Transverse colon (tissue), 4 donors: ENCODE measurements at regions not wholly inside any gene's neighbourhood (a gene's known extent, or its start where the extent isn't known, plus 50 kb on each side); places are given as distances from the start of the nearest gene placed in this dataset.

Source experiments
- DNase-seq: peaks from one replicate; pipeline ENCODE4 v3.0.0-alpha.2; 2019
- H3K27ac ChIP-seq, 4 donors: fragments of 200-600 bp; sonication (generic); 2 replicates each; pipeline ENCODE4 v1.5.1; 2016 to 2018; ENCODE audit warnings: inconsistent platforms in 4 of 4
- H3K27me3 ChIP-seq: fragments of 200-600 bp; sonication (generic); 2 replicates; pipeline ENCODE4 v1.5.1; 2017; ENCODE audit warnings: inconsistent platforms
- H3K36me3 ChIP-seq, 4 donors: fragments of 200-600 bp; sonication (generic); 2 replicates each; pipeline ENCODE4 v1.5.1; 2017 to 2019; ENCODE audit warnings: inconsistent platforms in 4 of 4
- H3K4me1 ChIP-seq, 4 donors: fragments of 200-600 bp; sonication (generic); 2 replicates each; pipeline ENCODE4 v1.5.1; 2017 to 2020; ENCODE audit warnings: inconsistent platforms in 4 of 4
- H3K4me3 ChIP-seq, 4 donors: fragments of 200-600 bp; sonication (generic); 1 replicate in 1 of 4; 2 replicates in 3 of 4; pipeline versions ENCODE4 v1.5.1 to v1.6.1; 2017 to 2019; ENCODE audit warnings: inconsistent platforms in 4 of 4
- H3K9me3 ChIP-seq, 2 donors: fragments of 200-600 bp; sonication (generic); 2 replicates each; pipeline ENCODE4 v1.5.1; 2017 to 2019; ENCODE audit warnings: inconsistent platforms in 2 of 2
- EP300 ChIP-seq: sonication (generic); formaldehyde crosslinking; IDR thresholded peaks from one replicate; pipeline ENCODE4 v1.6.1; 2017; ENCODE audit warnings: antibody characterized with exemption, low read depth
- POLR2A ChIP-seq: fragments of 450-650 bp; IDR thresholded peaks from one replicate; pipeline ENCODE4 v1.6.1; 2016; ENCODE audit warnings: antibody characterized with exemption, mild to moderate bottlenecking, moderate library complexity
- POLR2AphosphoS5 ChIP-seq, 3 donors: sonication (generic); formaldehyde crosslinking; IDR thresholded peaks; one replicate each; pipeline ENCODE4 v1.6.1; 2016; ENCODE audit warnings: antibody characterized with exemption in 3 of 3
- WGBS, 2 donors: methylation state at CpG; one replicate each; pipeline ENCODE4 v1.1.5; 2018; ENCODE audit warnings: low coverage in 1 of 2; 5-methylcytosine and 5-hydroxymethylcytosine counted together
- in situ Hi-C, 4 donors: fragments of 200-750 bp; cut with MboI; loops; one replicate each; pipeline versions ENCODE4 v1.15.0 to v1.15.1; 2017; ENCODE audit warnings: low sequenced_read_pairs in 3 of 4, low pct_ligation_motif_present in 1 of 4, low pct_unique_long_range_greater_than_20kb in 1 of 4
- intact Hi-C: fragments of 100-400 bp; cut with DNase I; formaldehyde crosslinking; loops from one replicate; pipeline ENCODE4 v1.15.1; 2023; ENCODE audit warnings: low total_unique reads
- TF ChIP-seq, protein P1 (sequence below), 5 experiments: fragments of 200-600 bp in 3 of 5; fragments of 450-650 bp in 2 of 5; sonication (generic) in 3 of 5; IDR thresholded peaks; 1 replicate in 2 of 5; 2 replicates in 3 of 5; pipeline ENCODE4 v1.5.1; 2016 to 2017; ENCODE audit warnings: antibody characterized with exemption in 5 of 5, inconsistent platforms in 3 of 5, mild to moderate bottlenecking in 2 of 5, moderate library complexity in 1 of 5

GRCh38 chr1:98019747-98020146 is 98.9 kb upstream of the DPYD start:
- WGBS, 2 donors, result 62 to 63% methylated on average over 2 of the region's 2 CpGs
- no peak overlapping the region for H3K27ac ChIP-seq

DNA sequence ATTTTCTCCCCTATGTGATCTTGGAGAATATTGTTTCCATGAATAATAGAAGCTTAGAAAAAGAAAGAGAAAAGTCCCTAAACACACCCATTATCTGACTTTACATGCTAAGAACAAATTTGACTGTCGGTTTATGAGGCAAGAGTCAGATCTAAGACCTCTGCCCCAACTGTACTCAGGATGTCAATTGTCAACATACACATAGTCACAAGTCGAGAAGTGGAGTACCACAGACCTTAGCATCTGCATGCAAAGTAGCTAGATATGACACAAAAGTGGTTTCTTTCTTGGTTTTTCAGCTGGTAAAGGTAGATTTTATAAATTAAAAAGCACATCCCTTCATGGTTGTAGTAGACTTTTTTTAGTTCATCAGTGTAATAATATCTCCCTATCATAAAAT is 97.2 kb upstream of the DPYD start:
- no peak for TF ChIP-seq POLR2AphosphoS5 (IDR thresholded peaks at IDR 0.05)
- no peak for TF ChIP-seq POLR2A
- TF ChIP-seq, protein P1, sequence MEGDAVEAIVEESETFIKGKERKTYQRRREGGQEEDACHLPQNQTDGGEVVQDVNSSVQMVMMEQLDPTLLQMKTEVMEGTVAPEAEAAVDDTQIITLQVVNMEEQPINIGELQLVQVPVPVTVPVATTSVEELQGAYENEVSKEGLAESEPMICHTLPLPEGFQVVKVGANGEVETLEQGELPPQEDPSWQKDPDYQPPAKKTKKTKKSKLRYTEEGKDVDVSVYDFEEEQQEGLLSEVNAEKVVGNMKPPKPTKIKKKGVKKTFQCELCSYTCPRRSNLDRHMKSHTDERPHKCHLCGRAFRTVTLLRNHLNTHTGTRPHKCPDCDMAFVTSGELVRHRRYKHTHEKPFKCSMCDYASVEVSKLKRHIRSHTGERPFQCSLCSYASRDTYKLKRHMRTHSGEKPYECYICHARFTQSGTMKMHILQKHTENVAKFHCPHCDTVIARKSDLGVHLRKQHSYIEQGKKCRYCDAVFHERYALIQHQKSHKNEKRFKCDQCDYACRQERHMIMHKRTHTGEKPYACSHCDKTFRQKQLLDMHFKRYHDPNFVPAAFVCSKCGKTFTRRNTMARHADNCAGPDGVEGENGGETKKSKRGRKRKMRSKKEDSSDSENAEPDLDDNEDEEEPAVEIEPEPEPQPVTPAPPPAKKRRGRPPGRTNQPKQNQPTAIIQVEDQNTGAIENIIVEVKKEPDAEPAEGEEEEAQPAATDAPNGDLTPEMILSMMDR (IDR thresholded peaks at IDR 0.05), result no peak
- TF ChIP-seq EP300, result no peak
- DNase-seq, result no peak
- H3K27ac ChIP-seq, result no peak overlapping the region
- in situ Hi-C loops (no loop called here), intact Hi-C loops (no loop called here)
- H3K36me3 ChIP-seq, result no peaks in the 10 kb centered on the region
- H3K4me1 ChIP-seq, result no peaks in the 10 kb centered on the region
- H3K4me3 ChIP-seq, result no peak overlapping the region
- WGBS, 2 donors, result 40 to 60% methylated on average over 2 of the region's 2 CpGs
- H3K27me3 ChIP-seq, result no peaks in the 10 kb centered on the region
- no peaks in the 10 kb centered on the region for H3K9me3 ChIP-seq

More at GRCh38 chr1:98019747-98020146, 98.9 kb upstream of the DPYD start:
- DNase-seq, result no peak
- intact Hi-C loops (no loop called here), in situ Hi-C loops (no loop called here)
- Histone ChIP-seq H3K9me3 (no peaks in the 10 kb centered on the region), H3K27me3 (no peaks in the 10 kb centered on the region), H3K4me1 (no peaks in the 10 kb centered on the region), H3K4me3 (no peak overlapping the region), H3K36me3 (no peaks in the 10 kb centered on the region)
- TF ChIP-seq, protein P1 (IDR thresholded peaks at IDR 0.05), result no peak
- TF ChIP-seq EP300 (no peak), POLR2AphosphoS5 (IDR thresholded peaks at IDR 0.05) (no peak), POLR2A (no peak)

DNA sequence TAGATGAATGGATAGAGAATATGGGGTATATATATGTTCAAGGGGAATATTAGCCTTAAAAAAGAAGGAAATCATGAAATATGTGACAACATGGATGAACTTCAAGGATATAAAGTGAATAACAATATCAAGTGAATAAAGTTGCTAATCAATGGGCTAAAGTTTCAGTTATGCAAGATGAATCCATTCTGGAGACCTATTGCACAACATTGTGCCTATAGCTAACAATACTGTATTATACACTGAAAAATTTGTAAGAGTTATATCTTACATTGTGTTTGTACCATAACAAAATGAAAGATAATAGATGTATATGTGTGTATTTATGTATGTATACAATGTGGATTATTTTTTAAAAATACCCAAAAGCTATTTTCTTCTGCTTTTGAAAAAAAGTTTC is 96.3 kb upstream of the DPYD start:
- Histone ChIP-seq H3K27ac (no peak overlapping the region), H3K27me3 (no peaks in the 10 kb centered on the region), H3K36me3 (no peaks in the 10 kb centered on the region), H3K4me1 (no peaks in the 10 kb centered on the region), H3K9me3 (no peaks in the 10 kb centered on the region), H3K4me3 (no peak overlapping the region)
- in situ Hi-C loops (no loop called here), intact Hi-C loops (no loop called here)
- no peak for DNase-seq
- no peak for TF ChIP-seq POLR2A
- TF ChIP-seq EP300, result no peak
- TF ChIP-seq POLR2AphosphoS5 (IDR thresholded peaks at IDR 0.05), result no peak
- TF ChIP-seq, protein P1 (IDR thresholded peaks at IDR 0.05), result no peak

GRCh38 chr1:98008373-98008772 is 87.5 kb upstream of the DPYD start:
- TF ChIP-seq EP300 (no peak), POLR2AphosphoS5 (IDR thresholded peaks at IDR 0.05) (no peak), POLR2A (no peak)
- TF ChIP-seq, protein P1 (IDR thresholded peaks at IDR 0.05), result no peak
- Histone ChIP-seq H3K36me3 (no peaks in the 10 kb centered on the region), H3K4me1 (peaks cover 0 to 4% (median 0%) of the 10 kb centered on the region in 4 donors), H3K27ac (no peak overlapping the region), H3K9me3 (no peaks in the 10 kb centered on the region), H3K4me3 (no peak overlapping the region), H3K27me3 (no peaks in the 10 kb centered on the region)
- in situ Hi-C loops (no loop called here), intact Hi-C loops (no loop called here)
- 60 to 90% methylated on average over 1 of the region's 1 CpG for WGBS, 2 donors
- DNase-seq, result no peak
